Endometrium (tissue), 2 donors: ENCODE measurements at regions not wholly inside any gene's neighbourhood (a gene's known extent, or its start where the extent isn't known, plus 50 kb on each side); places are given as distances from the start of the nearest gene placed in this dataset.

Experiments
- FAIRE-seq: peaks from 2 replicates; lab custom pipeline; 2012; peaks lifted over from hg19 to GRCh38; lab: Jason Lieb, UNC
- donor health status: control.
- donor health status: control.

DNA sequence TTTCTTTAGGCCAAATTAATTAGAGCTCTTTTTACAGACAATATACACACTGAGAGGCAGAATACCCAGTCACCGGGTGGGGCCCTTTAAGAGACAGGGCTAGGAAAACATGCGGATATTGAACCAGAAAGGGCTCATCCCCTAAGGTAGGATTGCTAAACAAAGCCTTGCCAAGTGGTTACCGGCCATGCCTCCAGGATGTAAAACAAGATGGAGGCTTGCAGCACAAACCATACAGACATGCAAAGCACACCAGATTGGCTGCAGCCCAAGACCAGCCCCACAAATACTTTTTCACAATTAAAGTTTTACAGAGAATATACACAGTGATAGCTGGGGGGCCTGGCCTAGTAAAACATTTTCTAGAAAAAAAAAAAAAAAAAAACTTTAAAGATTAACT lies 210.0 kb downstream of the KLHL4 start:
- FAIRE-seq = no peak

DNA sequence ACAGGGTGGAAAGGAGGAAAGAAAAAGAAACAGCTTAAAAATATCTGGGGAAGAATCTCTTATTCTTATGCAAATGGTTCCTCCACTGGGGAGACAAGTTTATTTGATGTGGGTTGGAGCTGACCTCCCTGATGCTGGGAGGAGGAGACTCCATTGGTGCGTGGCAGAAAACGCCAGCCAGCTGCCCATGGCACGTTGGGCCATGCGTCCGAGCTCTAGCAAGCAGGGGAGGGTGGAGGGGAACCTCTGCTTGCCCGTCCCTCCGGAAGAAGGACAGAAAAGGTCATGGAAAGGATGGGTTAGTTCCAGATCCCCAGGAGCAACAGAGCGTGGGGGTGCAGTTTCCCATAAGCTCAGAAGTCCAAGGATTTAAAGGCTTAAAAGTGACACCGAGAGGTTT lies 210.4 kb downstream of the KLHL4 start:
- FAIRE-seq = no peak

DNA sequence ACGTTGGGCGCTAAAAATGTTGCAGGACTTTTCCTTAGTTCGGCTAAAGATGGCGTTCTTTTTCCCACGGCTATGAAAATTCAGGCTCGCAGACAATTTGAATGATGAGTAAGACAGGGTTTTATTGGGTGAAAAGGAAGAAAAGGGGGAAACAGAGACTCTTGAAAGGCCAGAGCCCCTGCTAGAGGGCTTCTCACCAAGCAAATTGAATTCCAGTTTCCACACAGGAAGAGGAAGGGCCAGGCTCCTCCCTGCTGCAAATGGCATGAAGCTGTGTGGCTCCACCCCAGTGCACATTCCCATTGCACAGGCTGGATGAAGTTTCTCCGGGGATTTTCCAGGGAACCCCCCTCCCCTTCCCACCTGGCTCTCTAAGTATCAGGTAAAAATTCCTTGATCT lies 210.9 kb downstream of the KLHL4 start:
- FAIRE-seq = no peak

- FAIRE-seq = no peak
These were observed 214.5 kb downstream of the KLHL4 start for GRCh38 chrX:87732133-87732532.

GRCh38 chrX:87736576-87736975 lies 219.0 kb downstream of the KLHL4 start:
- no peak for FAIRE-seq

GRCh38 chrX:87744391-87744790 lies 226.8 kb downstream of the KLHL4 start:
- FAIRE-seq = no peak

DNA sequence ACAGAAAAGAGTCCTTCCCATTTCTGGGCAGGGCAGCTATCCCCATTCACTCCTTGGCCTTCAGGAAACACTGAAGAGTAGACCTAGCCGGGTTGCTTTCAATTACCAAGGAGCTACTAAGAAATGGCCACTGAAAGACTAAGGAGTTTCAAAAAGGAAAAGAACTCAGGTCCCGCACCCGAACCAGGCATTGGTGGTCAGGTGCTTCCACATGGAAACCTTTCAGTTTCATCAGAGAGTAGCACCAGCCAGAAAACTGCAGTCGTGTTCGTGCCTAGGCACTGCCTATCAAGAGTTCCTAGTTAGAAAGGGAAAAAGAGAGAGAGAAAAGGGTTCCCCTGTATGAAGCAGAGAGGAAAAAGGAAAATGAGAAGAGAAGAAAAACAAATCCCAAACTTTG lies 237.9 kb downstream of the KLHL4 start:
- FAIRE-seq = no peak

- FAIRE-seq = no peak
These were observed 271.4 kb downstream of the KLHL4 start for GRCh38 chrX:87788976-87789375.

GRCh38 chrX:87798039-87798438 lies 280.4 kb downstream of the KLHL4 start:
- FAIRE-seq = no peak

GRCh38 chrX:87805829-87806490 lies 288.4 kb downstream of the KLHL4 start:
- no peak for FAIRE-seq

- no peak for FAIRE-seq
These were observed 291.1 kb downstream of the KLHL4 start for GRCh38 chrX:87808576-87809243.

- FAIRE-seq = no peak
These were observed 296.0 kb downstream of the KLHL4 start for GRCh38 chrX:87813566-87813965.

GRCh38 chrX:87846956-87847355 lies 329.4 kb downstream of the KLHL4 start:
- no peak for FAIRE-seq

- FAIRE-seq = no peak
These were observed 355.8 kb downstream of the KLHL4 start for GRCh38 chrX:87873347-87873941.

- FAIRE-seq = no peak
These were observed 356.4 kb downstream of the KLHL4 start for GRCh38 chrX:87874043-87874442.

- FAIRE-seq = no peak
These were observed 361.3 kb downstream of the KLHL4 start for GRCh38 chrX:87878926-87879325.

DNA sequence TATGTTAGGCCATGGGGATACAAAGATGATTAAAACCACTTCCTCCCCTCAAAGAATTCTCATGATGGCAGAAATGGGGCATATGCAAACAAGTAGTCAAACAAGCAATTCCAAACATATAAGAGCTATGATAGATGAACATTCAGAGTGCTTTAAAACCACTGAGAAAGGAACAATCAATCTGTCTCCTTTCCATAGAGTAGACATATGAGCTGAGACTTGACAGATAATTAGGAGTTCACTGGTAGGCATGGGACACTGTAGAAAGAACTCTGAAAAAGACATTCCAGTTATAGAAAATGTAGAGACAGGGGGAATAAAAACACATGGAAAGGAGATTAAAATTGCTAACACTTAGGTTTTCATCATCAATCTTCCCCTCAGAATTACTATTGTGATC lies 372.8 kb downstream of the KLHL4 start:
- FAIRE-seq = no peak

DNA sequence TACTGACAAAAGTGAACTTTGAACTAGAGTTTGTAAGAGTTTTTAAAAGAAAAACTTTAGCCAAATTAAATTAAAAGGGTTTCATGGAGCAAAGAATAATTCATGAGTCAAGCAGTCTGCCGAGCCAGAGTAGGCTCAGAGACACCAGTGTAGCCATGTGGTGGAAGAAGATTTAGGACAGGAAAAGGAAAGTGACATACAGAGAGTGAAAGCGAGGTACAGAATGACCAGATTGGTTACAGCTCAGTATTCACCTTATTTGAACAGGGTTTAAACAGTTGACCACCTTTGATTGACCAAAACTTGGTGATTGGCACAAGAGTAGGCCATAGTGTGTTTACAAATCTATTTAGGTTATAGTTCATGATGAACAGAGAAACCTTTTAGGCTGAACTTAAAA lies 377.8 kb downstream of the KLHL4 start:
- no peak for FAIRE-seq

DNA sequence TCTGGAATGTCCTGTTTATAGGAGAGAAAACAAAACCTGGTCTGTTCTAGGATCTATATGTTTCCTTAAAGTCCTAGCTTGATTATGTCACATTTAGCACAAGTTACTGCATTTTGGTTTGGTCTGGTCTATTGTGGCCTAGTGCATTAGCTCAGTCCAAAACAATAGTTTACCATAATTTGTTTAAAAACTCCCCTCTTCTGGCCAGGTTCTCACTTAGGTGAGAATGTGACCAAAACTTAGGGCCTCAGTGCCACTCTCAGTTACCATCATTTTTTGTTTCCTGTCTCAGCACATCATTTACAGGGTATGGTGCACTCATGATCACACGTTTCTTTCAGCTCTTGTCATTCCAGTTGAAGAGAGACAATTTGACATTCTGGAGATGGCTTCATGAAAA lies 378.5 kb downstream of the KLHL4 start:
- no peak for FAIRE-seq

GRCh38 chrX:87900320-87900908 lies 382.8 kb downstream of the KLHL4 start:
- FAIRE-seq = no peak

DNA sequence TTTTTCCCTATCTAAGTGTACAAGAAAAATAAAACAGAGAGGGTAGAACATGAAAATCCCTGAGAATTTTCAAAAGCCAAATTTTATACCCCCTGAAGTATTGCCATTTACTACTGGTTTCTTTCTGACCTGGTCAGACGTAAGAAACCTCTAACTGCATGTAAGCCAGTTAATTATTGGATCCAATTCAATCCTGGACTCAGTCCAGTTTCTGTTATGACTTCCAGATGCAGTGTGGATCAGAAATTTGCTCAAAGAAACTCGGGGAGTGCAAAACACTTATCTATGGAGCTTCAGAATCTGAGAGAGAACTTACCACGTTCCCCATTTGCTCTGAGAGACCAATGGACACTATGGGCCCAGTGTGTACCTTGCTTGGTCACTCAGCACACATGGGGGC lies 383.5 kb downstream of the KLHL4 start:
- FAIRE-seq = no peak

GRCh38 chrX:87914726-87915125 lies 397.1 kb downstream of the KLHL4 start:
- FAIRE-seq = no peak

DNA sequence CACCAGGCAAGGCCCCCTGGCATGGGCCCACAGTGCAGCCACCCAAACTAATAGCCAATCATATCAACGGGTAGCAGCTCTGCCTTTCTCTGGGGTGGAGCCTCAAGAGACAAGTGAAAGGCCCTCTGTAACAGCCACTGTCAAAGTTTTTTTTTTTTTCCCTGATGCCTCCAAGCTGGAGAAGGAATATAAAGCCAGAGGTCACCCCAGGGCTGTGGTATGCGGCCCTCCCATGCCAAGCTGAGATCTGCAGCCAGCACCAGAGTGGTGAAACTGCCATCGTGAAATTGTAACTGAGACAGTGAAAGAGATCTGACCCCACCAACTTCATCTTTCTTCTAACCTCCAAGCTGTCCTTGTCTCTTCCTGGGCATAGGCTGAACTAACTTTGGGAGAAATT lies 407.0 kb downstream of the KLHL4 start:
- FAIRE-seq = no peak
